Stimulated activated CD8-positive, alpha-beta memory T cell treated with anti-CD3 and anti-CD28 coated beads, Interleukin-15, amount 100 ng/mL, for 1 hour (primary cell): ENCODE measurements at regions not wholly inside any gene's neighbourhood (a gene's known extent, or its start where the extent isn't known, plus 50 kb on each side); places are given as distances from the start of the nearest gene placed in this dataset.
"Not testable (repeated sequence)": the region's sequence is repeated elsewhere in the genome, so short reads cannot be mapped to it uniquely, and the experiment has no call there.

Source experiments
- DNase-seq: peaks from one replicate; pipeline ENCODE4 v3.0.0-alpha.2; 2020; ENCODE audit warnings: low read depth

DNA sequence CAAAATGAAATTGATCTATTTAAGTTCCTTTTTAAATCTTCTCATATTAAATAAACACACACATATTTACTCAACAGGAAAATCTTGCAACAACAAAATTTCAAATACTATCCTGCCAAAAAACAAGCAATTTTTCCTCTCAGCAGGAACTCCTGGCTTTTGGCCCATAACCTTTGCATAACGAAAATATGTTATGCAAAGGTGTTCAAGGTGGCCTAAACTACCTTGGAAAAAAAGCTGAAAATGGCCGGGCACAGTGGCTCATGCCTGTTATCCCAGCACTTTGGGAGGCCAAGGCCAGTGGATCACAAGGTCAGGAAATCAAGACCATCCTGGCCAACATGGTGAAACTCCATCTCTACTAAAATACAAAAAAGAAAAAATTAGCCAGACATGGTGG is 424.3 kb upstream of the ZNF337 start:
- DNase-seq = not testable (repeated sequence)

DNA sequence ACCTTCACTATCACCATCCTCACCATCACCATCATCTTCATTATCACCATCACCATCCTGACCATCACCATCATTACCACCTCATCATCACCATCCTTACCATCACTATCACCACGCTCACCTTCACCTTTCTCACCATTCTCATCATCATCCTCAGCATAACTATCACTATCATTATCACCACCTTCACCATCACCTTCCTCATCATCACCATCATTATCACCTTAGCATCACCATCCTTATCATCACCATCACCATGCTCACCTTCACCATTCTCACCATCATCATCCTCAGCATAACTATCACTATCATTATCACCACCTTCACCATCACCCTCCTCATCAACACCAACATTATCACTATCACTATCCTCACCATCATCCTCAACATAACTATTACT is 397.8 kb upstream of the ZNF337 start:
- DNase-seq = not testable (repeated sequence)

DNA sequence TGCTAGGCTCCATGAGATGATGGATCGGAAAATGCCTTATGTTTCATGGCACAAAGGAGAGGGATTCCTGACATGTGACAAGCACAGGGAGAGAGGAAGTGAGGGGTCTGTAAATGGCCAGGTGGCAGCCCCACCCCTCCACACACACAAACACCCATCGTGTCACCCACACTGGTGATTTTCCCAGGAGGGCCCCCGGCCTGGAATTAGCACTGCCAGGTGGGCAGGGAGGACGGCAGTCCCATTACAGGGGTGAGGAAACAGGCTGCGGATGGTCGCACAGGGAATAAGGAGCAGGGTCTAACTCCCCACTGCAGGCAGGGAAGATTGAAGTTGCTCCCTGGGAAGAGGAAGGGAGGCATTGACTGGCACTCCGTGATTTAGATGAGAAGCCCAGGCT is 395.3 kb upstream of the ZNF337 start:
- DNase-seq = not testable (repeated sequence)

DNA sequence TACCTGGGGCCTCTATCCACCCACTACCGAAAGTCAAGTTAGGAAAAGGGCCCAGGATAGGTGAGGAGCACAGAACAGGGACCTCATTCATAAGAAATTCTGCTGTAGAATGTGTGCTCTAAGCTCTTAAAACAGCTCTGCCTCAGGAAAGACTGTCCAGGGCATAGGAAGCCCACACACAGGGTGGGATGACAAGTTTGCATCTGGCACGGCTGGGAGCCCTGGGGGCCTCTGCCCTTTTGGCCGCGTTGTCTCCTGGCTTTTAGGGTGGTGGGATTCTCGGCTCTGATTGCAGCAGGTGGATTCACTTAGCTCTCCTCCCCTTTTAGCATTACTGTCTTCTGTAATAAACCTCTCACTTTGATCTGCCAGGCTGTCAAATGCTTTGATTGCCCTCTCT is 389.5 kb upstream of the ZNF337 start:
- DNase-seq = not testable (repeated sequence)

DNA sequence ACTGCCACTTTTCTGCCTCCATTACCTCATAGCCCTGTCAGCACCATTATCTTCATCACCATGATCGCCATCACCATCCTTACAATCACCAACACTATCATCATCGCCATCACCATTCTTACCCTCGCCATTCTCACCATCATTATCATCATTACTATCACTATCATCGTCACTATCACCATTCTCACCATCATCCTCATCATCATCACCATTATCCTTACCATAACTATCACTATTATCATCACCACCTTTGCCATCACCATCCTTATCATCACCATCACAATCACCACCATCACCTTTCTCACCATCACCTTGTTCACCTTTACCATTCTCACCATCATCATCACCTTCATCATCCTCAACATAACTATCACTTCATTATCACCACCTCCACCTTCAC is 377.3 kb upstream of the ZNF337 start:
- DNase-seq = not testable (repeated sequence)

DNA sequence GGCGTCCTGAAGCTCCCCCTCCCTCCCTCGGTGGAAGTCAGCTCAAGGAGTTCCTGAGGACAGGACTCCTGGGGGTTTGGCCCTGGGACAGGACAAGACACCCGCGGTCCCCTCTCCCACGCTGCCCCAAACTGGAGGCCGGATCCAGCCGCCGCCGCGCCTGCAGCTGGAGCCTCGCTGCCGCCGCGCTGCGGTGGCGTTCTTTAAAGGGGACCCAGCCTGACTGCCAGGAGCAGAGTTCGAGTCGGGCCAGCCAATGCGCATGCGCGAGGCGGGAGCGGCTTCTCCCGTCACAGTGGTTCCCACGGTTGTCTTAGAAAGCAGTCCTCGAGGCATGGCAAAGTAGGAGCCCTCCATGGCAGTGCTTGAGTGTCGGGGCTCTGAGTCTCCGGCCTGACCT is 362.7 kb upstream of the ZNF337 start:
- DNase-seq = not testable (repeated sequence)

DNA sequence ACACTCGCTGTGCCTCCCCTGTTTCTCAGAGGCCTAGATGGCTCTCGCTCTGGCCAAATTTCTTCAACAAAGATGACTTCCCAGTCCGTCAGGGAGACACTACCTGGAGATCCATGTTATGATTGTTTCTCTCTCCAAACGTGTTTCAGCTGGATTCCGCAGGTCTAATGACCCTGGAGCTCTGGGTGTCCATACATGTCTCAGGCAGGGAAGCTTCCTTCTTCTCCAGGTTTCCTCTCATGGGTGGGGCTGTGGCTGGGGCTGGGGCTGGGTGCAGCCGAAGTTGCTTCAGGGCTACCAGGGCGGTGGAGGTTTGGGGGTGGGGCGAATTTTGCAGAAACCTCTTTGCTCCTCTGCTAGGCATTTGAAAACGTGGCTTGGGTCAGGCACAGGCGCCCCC is 361.8 kb upstream of the ZNF337 start:
- not testable (repeated sequence) for DNase-seq

DNA sequence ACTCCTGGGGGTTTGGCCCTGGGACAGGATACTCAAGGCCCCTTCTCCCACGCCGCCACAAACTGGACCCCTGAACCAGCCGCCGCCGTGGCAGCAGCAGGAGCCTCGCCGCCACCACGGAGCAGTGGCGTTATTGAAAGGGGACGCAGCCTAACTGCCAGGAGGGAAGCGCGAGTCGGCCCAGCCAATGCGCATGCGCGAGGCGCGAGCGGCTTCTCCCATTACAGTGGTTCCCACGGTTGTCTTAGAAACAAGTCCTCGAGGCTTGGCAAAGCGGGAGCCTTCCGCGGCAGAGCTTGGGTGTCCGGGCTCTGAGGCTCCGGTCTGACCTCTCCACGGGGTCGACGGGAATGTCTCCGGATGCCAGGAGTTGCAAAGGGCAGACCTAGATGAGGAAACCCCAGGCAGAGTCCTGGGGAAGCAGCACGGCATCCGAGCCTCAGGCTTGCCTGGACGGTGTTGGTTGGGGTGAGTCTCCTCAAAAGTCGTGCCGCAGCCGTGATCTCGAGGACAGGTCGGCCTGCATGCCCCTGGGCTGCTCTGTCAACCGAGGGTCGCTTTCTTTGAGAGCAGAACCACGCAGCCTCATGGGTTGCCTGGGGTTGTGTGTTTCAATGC is 360.6 kb upstream of the ZNF337 start:
- DNase-seq = not testable (repeated sequence)

DNA sequence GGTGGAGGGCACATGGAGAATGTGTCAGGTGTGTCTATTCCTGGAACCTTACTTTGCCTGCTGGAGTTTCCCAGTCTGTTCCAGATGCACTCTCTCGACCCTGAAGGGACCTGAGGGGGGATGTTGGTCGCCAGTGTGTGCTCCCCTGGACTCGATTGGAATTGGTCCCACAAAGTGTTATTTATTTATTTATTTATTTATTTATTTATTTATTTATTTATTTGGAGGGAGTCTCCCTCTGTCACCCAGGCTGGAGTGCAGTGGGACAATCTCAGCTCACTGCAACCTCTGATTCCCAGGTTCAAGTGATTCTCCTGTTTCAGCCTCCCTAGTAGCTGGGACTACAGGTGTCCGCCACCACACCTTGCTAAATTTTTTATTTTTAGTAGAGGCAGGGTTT is 329.1 kb upstream of the ZNF337 start:
- DNase-seq = not testable (repeated sequence)

DNA sequence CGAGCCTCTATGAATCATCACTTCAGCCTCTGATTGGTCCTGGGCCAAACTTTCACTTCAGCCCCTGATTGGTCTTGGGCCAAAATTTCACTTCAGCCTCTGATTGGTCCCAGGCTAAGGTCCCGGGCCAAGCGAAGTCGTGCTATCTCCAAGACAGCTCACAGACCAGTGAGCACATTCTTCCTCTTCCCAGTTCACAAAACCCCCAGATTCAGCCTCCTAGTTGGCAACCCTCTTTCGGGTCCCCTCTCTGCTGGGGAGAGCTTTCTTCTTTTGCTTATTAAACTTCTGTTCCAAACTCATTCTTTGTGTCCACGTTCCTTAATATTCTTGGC is 314.3 kb upstream of the ZNF337 start:
- DNase-seq = not testable (repeated sequence)

DNA sequence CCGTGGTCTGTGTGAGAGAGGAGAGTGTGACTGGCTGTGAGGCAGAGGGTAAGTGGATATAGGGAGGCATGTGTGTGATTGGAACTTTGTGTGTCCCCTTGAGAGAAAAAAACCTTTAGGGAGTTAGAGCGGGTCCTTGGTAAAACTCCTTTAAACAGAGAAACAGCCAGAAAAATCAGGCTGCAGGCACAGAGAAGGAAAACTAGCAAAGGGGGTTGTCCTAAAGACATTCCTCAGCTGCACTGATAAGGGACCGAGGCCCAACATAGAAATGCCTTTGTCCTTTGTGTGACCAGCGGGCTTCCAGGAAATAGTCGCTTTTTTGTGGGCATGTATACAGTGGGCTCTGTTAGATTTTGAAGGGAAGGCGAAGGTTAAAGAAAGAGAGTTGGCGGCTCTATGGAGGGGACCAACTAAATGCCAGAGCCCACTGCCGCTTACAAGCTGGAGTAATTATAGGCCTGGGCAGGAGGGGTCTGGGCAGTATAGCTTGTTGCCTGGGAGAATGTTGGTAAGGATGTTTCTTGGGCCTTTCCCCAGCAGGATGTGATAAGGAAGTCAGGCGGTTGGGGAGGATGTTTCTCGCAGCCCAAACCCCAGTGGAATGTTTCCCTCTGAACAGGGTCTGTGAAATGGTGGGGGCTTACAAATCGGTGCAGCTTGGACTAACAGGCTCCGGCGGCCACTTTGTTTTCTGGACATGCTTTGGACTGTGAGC is 313.7 kb upstream of the ZNF337 start:
- DNase-seq = not testable (repeated sequence)

DNA sequence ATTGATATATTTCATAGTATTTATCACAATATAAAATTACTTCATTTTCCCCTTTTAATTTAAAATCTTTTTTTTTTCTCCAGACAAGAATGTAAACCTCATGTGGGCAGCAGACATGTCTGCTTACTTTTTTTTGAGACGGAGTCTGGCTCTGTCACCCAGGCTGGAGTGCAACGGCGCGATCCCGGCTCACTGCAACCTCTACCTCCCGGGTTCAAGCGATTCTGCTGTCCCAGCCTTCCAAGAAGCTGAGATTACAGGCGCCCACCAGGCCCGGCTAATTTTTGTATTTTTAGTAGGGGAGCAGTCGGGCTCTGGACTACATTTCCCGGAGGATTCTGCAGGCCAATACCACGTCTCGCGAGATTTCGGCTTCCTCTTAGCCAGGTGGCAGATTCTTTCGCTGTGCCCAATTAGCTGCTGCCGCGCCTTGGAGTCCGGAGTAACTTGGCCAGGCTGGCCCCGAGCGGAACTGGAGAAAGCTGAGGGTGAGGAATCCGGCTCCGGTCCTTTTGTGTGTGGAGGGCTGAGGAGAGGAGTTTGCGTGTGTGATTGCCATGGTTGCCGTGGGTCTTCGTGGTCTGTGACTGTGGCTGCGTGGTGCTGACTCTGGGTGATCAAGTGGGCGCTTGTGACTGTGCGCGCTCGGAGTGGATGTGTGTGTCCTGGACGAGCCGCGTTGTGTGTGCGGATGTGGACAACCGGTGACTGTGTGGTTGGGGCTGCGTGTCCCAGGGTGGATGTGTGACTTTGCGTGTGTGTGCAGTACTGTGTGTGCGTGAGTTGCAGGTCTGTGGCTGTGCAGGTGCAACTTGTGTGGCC is 313.0 kb upstream of the ZNF337 start:
- peak; percentile 31 for DNase-seq

DNA sequence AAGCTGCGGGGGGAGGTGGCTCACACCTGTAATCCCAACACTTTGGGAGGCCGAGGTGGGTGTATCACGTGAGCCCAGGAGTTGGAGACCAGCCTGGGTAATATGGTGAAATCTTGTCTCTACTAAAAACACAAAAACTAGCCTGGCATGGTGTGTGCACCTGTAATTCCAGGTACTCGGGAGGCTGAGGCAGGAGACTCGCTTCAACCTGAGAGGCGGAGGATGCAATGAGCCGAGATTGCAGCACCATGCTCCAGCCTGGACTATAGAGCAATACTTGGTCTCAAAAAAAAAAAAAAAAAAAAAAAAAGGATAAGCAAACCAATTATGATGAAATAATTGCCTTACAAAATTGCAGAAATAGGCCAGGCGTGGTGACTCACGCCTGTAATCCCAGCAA is 311.4 kb upstream of the ZNF337 start:
- DNase-seq = not testable (repeated sequence)

DNA sequence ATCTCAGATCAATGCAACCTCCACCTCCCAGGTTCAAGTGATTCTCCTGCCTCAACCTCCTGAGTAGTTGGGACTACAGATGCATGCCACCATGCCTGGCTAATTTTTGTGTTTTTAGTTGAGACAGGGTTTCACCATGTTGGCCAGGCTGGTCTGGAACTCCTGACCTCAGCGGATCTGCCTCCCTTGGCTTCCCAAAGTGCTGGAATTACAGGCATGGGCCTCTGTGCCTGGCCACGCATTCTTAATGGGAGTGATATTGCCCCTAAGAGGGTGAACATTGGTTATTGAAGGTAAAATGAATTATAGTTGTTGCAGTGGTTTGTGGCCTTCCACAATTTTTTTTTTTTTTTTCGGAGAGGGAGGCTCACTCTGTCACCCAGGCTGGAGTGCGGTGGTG is 309.5 kb upstream of the ZNF337 start:
- DNase-seq = not testable (repeated sequence)

DNA sequence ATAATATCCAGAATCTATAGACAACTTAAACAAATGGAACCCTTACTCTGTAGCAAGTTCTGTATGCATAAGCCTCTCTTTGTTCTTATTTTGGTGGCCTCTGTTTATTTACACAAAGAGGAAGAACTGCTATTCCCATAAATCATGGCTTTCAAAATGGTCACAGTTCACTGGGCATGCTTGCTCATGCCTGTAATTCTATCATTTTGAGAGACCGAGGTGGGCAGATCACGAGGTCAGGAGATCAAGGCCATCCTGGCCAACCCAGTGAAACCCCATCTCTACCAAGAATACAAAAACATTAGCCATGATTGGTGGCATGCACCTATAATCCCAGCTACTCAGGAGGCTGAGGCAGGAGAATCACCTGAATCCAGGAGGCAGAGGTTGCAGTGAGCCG is 307.3 kb upstream of the ZNF337 start:
- DNase-seq = not testable (repeated sequence)

DNA sequence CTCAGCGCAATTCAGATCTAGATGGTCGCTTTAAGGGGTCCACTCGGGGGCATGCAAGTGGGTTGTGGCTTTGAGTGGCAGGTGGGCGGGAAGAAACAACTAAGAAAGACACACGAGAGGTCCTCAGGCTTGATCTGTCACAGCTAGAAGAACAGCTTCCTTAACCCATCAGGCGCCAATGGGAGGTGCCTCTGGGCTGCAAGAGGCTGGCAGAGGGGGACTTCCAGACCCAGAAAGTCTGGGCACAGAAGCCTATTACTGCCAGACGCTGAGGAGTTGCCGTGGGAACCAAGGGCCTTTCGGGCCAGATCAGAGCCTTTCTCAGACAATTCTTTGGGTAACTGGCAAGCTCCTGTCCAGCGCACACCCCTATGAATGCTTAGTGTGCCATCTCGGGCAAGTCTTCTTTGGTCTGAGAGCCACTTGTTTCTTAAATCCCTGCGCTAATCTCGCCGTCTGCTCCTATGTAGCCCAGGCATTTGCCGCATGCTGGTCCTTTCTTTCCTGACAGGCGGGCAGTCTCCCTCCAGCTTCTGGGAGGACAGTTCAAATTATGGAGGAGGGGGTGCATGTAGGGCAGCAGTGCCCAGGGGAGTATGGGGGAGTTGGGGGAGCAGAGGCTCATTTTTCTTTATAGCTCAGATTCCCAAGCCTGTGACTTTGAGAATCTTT is 300.9 kb upstream of the ZNF337 start:
- not testable (repeated sequence) for DNase-seq

DNA sequence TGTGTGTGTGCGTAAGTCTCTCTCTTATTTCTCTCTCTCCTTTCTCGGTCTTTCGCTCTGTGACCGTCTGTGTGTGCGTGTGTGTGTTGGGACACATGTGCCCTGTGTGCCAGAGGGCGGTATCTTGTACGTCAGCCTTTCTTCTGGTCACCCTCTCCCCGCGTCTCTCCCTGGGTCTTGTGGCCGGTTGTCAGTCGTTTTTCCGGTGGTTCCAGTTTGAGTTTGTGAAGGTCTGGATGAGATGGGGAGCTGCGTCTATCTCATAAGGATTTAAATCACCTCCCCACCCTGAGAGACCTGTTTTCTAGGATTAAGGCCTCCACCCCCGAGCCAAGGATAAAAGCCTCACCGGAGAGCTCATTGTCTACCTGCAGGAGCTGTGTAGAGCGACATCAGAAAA is 295.5 kb upstream of the ZNF337 start:
- no peak for DNase-seq

DNA sequence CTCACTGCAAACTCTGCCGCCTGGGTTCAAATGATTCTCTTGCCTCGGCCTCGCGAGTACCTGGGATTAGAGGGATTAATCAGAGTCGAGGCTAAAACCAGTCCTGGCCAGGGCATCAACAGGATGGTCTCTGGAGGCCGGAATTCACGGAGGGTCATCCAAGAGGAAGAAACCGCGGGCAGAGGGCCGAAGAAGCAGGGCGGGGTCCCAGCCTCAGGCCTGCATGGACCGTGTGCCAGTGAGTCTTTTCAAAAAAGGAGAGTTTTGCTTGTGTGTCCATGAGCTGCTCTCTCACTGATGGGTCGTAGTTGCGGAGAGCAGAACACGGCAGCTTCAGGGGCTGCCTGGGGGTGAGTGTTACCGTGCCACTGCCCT is 295.1 kb upstream of the ZNF337 start:
- DNase-seq = no peak

DNA sequence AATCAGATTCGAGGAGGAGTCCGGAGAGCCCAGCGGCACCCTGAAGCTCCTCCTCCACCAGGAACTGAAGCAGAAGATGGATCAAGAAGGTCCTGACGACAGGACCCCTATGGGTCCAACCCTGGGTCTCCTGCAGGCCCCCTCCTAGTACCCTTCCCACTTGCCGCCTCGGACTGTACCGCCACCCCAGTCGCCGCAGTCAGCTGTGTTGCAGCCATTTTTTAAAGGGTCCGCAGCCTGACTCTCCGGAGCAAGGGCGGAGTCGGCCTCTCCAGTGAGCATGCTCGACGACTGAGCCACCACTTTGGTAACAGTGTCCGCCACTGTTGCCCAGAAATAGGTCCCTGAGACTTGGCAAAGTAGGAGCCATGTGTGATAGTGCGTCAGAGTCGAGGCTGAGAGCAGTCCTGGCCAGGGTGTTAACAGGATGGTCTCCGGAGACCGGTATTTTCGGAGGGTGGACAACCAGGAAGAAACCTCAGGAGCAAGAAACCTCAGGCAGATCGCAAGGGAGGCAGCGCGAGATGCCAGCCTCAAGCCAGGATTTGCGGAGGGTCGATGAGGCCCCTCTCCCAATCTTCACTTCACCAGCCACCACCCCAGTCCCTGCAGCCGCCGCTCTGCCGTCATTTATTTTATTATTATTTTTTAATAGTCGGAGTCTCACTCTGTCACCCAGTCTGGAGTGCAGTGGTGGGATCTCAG is 294.6 kb upstream of the ZNF337 start:
- no peak for DNase-seq

DNA sequence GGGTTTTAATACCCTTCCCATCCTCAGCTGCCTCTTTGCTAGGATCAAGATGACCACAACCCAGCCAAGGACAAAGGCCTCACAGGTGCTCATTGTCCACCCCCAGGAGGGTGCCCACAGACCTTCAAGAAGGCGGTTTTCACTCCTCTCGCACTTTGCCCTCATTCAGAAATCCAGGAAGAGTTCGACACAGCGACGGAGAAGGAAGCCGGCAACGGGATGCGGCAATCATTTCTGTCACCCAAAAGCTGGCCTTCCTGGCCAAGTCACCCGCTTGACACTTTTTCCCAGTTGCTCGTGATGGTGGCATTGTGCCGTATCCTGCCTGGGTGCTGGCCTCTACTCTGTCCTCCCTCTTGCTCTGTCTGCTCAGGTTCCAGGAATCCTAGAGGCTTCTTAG is 293.0 kb upstream of the ZNF337 start:
- DNase-seq = not testable (repeated sequence)

DNA sequence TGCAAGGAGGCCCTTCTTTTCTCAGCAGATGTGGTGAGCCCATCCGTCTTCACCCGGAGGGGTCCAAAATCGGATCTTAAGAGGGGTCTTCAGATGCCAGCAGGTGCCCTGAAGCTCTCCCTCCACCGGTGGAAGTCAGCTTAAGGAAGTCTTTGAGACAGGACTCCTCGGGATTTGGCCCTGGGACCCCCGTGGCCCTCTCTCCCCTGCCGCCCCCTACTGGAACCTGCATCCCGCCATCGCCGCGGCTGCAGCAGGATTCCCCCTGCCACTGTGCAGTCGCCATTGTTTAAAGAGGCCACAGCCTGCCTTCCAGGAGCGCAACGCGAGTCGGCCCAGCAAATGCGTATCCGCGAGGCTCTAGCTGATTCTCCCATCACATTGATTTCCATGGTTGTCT is 292.5 kb upstream of the ZNF337 start:
- DNase-seq = no peak
